Left lung (tissue), 4 donors: ENCODE measurements at regions not wholly inside any gene's neighbourhood (a gene's known extent, or its start where the extent isn't known, plus 50 kb on each side); places are given as distances from the start of the nearest gene placed in this dataset.

Experiments used
- ATAC-seq: fragments of 200-7000 bp; cut with Tn5 transposase; one replicate; pipeline ENCODE4 v1.9.1; 2020; ENCODE audit warnings: moderate library complexity
- DNase-seq, 4 donors: peaks; one replicate each; pipeline ENCODE4 v3.0.0-alpha.2; 2013 to 2020
- H3K27ac ChIP-seq, 2 donors: fragments of 200-600 bp; sonication (generic) in 1 of 2; one replicate each; pipeline versions ENCODE4 v1.5.0 to v1.8.0; 2020 to 2021
- H3K27me3 ChIP-seq, 2 donors: fragments of 200-600 bp; sonication (generic) in 1 of 2; one replicate each; pipeline versions ENCODE4 v1.5.0 to v1.8.0; 2020 to 2021
- H3K36me3 ChIP-seq, 2 donors: fragments of 200-600 bp; sonication (generic) in 1 of 2; one replicate each; pipeline versions ENCODE4 v1.5.0 to v1.8.0; 2020 to 2021
- H3K4me1 ChIP-seq, 2 donors: fragments of 200-600 bp; one replicate each; pipeline ENCODE4 v1.8.0; 2021
- H3K4me3 ChIP-seq, 2 donors: fragments of 200-600 bp; sonication (generic) in 1 of 2; one replicate each; pipeline versions ENCODE4 v1.5.0 to v1.8.0; 2020 to 2021; ENCODE audit warnings: mild to moderate bottlenecking in 1 of 2
- H3K9me3 ChIP-seq, 2 donors: fragments of 200-600 bp; sonication (generic) in 1 of 2; one replicate each; pipeline versions ENCODE4 v1.5.0 to v1.8.0; 2020 to 2021
- intact Hi-C, 2 donors: fragments of 100-400 bp; cut with DNase I; formaldehyde crosslinking; loops; one replicate each; pipeline versions ENCODE4 v1.11.2 to v1.14.2; 2022
- TF ChIP-seq, protein P1 (sequence below), 2 donors: fragments of 200-600 bp; sonication (generic) in 1 of 2; IDR thresholded peaks; one replicate each; pipeline versions ENCODE4 v1.5.0 to v1.8.0; 2021; ENCODE audit warnings: antibody characterized with exemption in 2 of 2
- donor health status: DM: no; HTN: yes; CAD: no.
- donor health status: DM: no; HTN: no; CAD: no.

DNA sequence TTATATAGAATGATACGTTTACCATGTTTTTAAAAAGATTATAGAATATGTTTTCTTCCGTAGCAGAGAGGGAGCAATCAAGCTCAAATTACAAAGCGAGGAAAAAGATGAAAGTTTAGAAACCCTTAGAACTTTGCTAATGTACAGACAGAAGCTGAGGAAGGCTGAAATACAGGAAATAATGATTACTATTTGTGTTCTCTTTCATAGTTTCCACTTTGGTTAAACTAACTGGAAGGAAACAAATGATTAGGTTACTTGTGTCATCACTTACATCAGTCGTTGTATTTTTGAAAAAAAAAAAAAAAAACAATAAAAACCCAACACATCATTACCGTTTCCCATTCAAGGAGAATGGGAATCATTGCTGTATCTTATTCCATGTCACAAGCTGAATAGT, 337.8 kb upstream of the CBLB start:
- intact Hi-C loops = no loop called here
- TF ChIP-seq, protein P1, sequence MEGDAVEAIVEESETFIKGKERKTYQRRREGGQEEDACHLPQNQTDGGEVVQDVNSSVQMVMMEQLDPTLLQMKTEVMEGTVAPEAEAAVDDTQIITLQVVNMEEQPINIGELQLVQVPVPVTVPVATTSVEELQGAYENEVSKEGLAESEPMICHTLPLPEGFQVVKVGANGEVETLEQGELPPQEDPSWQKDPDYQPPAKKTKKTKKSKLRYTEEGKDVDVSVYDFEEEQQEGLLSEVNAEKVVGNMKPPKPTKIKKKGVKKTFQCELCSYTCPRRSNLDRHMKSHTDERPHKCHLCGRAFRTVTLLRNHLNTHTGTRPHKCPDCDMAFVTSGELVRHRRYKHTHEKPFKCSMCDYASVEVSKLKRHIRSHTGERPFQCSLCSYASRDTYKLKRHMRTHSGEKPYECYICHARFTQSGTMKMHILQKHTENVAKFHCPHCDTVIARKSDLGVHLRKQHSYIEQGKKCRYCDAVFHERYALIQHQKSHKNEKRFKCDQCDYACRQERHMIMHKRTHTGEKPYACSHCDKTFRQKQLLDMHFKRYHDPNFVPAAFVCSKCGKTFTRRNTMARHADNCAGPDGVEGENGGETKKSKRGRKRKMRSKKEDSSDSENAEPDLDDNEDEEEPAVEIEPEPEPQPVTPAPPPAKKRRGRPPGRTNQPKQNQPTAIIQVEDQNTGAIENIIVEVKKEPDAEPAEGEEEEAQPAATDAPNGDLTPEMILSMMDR (IDR thresholded peaks at IDR 0.05) = no peak
- Histone ChIP-seq H3K36me3 (no peaks in the 10 kb centered on the region), H3K4me3 (no peak overlapping the region), H3K27ac (peak overlapping the region in 1 of 2 donors; percentile 24), H3K4me1 (peaks cover 0 to 7% of the 10 kb centered on the region in 2 donors), H3K9me3 (no peaks in the 10 kb centered on the region), H3K27me3 (no peaks in the 10 kb centered on the region)
- DNase-seq = no peak
- no peak for ATAC-seq

DNA sequence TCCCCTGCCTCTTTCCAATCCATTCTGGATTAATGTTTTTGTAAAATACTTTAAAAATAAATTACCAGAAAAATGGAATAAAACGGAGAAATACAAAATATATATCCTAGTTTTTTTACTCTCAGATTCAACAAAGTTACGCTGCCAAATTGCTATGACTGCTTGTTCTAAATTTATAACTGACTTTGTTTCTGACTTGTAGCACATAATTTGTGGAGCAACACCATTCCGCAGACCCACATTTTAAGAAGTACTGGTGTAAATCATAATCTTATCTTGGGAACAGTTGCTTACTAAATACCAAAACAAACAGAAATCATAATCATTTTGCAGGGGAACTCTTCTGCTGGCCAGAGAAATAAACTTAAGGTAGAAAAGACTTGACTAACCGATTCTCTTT, 339.4 kb upstream of the CBLB start:
- peak in 2 of 4 donors; percentile 89 to 93 for DNase-seq
- Histone ChIP-seq H3K4me3 (no peak overlapping the region), H3K9me3 (no peaks in the 10 kb centered on the region), H3K27ac (no peak overlapping the region), H3K27me3 (no peaks in the 10 kb centered on the region), H3K36me3 (no peaks in the 10 kb centered on the region), H3K4me1 (peaks cover 0 to 7% of the 10 kb centered on the region in 2 donors)
- TF ChIP-seq, protein P1 (IDR thresholded peaks at IDR 0.05) = no peak
- peak; percentile 43 for ATAC-seq
- intact Hi-C loops = no loop called here

DNA sequence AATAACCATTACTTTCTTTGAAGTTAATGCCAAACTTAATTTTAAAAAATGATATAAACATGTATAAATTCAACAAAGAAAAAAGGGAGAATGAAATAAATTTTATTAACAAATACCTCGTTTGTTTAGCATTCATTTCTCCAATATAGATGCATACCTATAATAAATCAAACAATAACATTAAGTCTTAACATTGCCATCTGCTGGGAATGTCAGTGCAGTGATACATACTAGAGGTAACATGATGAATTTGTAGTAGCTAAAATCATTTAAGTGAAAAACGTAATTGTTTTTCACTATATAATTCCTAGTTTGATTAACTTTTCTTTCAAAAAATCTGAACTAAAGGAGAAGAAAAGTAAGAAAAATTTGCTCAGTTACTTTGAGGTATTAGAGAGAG, 340.2 kb upstream of the CBLB start:
- Histone ChIP-seq H3K27ac (no peak overlapping the region), H3K9me3 (no peaks in the 10 kb centered on the region), H3K4me1 (peaks cover 0 to 7% of the 10 kb centered on the region in 2 donors), H3K4me3 (no peak overlapping the region), H3K36me3 (no peaks in the 10 kb centered on the region), H3K27me3 (no peaks in the 10 kb centered on the region)
- TF ChIP-seq, protein P1 (IDR thresholded peaks at IDR 0.05) = no peak
- intact Hi-C loops = no loop called here
- DNase-seq = no peak
- ATAC-seq = no peak

DNA sequence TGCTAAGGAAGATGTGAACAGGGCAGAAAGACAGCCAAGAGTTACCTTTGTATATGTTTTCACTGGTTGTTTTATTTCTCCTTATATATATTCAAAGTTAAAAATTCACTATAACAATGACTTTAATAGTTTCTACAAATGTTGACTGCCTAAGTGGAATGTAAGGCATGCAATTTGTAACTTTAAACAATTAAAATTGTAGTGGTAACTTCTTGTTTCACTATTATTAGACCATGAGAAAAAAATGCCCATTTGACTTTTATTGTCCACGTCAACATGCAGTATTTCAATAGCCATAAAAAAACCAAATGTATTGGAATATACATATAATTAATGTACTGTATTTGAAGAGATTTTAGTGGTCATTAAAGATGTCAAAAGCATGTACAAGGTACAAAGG, 340.7 kb upstream of the CBLB start:
- TF ChIP-seq, protein P1 (IDR thresholded peaks at IDR 0.05) = no peak
- no peak overlapping the region for H3K4me3 ChIP-seq
- H3K27me3 ChIP-seq = no peaks in the 10 kb centered on the region
- no peak overlapping the region for H3K27ac ChIP-seq
- ATAC-seq = no peak
- intact Hi-C loops = no loop called here
- H3K9me3 ChIP-seq = no peaks in the 10 kb centered on the region
- H3K4me1 ChIP-seq = peaks cover 0 to 7% of the 10 kb centered on the region in 2 donors
- H3K36me3 ChIP-seq = no peaks in the 10 kb centered on the region
- no peak for DNase-seq

DNA sequence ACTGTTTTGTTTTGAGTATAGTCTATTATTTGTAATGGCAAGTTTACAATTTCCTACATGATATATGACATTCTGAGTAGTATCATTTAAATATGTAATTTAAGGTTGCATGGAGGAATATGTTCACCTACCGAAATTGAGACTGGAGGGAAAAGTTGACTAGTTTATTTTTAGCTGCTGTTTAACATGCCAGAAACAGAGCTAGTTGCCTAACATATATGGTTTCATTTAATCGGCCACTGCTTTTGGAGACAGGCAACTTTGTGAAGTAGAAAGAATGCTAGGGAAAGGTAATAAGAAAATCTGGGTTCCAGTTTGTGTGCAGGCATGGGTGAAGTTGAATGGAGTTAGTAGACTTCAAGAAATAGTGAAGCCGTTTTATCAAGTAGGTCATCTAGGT, 342.1 kb upstream of the CBLB start:
- ATAC-seq (no peak), DNase-seq (no peak)
- Histone ChIP-seq H3K4me3 (no peak overlapping the region), H3K27ac (no peak overlapping the region), H3K9me3 (no peaks in the 10 kb centered on the region), H3K4me1 (peaks cover 0 to 5% of the 10 kb centered on the region in 2 donors), H3K36me3 (no peaks in the 10 kb centered on the region), H3K27me3 (no peaks in the 10 kb centered on the region)
- intact Hi-C loops = no loop called here
- TF ChIP-seq, protein P1 (IDR thresholded peaks at IDR 0.05) = no peak
